Endodermal cell (in vitro differentiated cells): ENCODE measurements at regions not wholly inside any gene's neighbourhood (a gene's known extent, or its start where the extent isn't known, plus 50 kb on each side); places are given as distances from the start of the nearest gene placed in this dataset.
A peak's percentile ranks its signal among the peaks of the same experiment; 100 is the strongest.

ENCODE experiments used
- DNase-seq: peaks from one replicate; pipeline ENCODE4 v3.0.0-alpha.2; 2017
- H3K27ac ChIP-seq: 2 replicates; pipeline ENCODE4 v1.5.1; 2013; ENCODE audit warnings: mild to moderate bottlenecking, low read depth, low read length, moderate library complexity
- H3K27me3 ChIP-seq: 2 replicates; pipeline ENCODE4 v1.6.1; 2013; ENCODE audit warnings: mild to moderate bottlenecking, low read length, moderate library complexity; ENCODE audit not compliant: insufficient read depth, control insufficient read depth, poor library complexity, severe bottlenecking
- H3K36me3 ChIP-seq: 2 replicates; pipeline ENCODE4 v1.7.0; 2013; ENCODE audit warnings: mild to moderate bottlenecking, low read length, moderate library complexity; ENCODE audit not compliant: control insufficient read depth, insufficient read depth
- H3K4me1 ChIP-seq: one replicate; pipeline ENCODE4 v1.7.0; 2013; ENCODE audit warnings: low read length; ENCODE audit not compliant: control insufficient read depth, insufficient read depth
- H3K4me3 ChIP-seq: 2 replicates; pipeline ENCODE4 v1.5.1; 2013; ENCODE audit warnings: mild to moderate bottlenecking, low read length, moderate library complexity
- H3K9ac ChIP-seq: 2 replicates; pipeline ENCODE4 v1.6.1; 2013; ENCODE audit warnings: mild to moderate bottlenecking, low read length, moderate library complexity; ENCODE audit not compliant: poor library complexity, severe bottlenecking; ENCODE audit errors: extremely low read depth
- H3K9me3 ChIP-seq: 2 replicates; pipeline ENCODE4 v1.6.1; 2013; ENCODE audit warnings: mild to moderate bottlenecking, low read length, moderate library complexity; ENCODE audit not compliant: control insufficient read depth
- H3K27ac Mint-ChIP-seq: 2 replicates; pipeline ENCODE4 v1.8.0; 2020; ENCODE audit warnings: mixed read lengths
- H3K27me3 Mint-ChIP-seq: 2 replicates; pipeline ENCODE4 v1.8.0; 2021; ENCODE audit warnings: mild to moderate bottlenecking, mixed read lengths; ENCODE audit not compliant: insufficient read depth
- H3K36me3 Mint-ChIP-seq: 2 replicates; pipeline ENCODE4 v1.8.0; 2020; ENCODE audit warnings: low read depth, mixed read lengths
- H3K4me1 Mint-ChIP-seq: 2 replicates; pipeline ENCODE4 v1.8.0; 2020; ENCODE audit warnings: mixed read lengths
- H3K4me3 Mint-ChIP-seq: 2 replicates; pipeline ENCODE4 v1.8.0; 2020; ENCODE audit warnings: mild to moderate bottlenecking, moderate library complexity, mixed read lengths
- H3K9me3 Mint-ChIP-seq: 2 replicates; pipeline ENCODE4 v1.8.0; 2020; ENCODE audit warnings: mild to moderate bottlenecking, mixed read lengths
- CTCF ChIP-seq: fragments of 200-600 bp; sonication (generic); conservative IDR thresholded peaks from 2 replicates; pipeline ENCODE4 v1.5.0; 2021; ENCODE audit warnings: antibody characterized with exemption, mild to moderate bottlenecking
- WGBS, 2 experiments: methylation state at CpG; one replicate each; pipeline versions ENCODE4 v1.1.5 to v1.1.7; 2013; ENCODE audit warnings: missing lambda C conversion rate in 2 of 2, mixed read lengths in 1 of 2; ENCODE audit not compliant: insufficient coverage in 1 of 2, insufficient read length in 1 of 2; 5-methylcytosine and 5-hydroxymethylcytosine counted together

GRCh38 chr7:22008683-22009082 lies 63.0 kb upstream of the CDCA7L start:
- H3K27me3 ChIP-seq, result peaks cover 20% of the 10 kb centered on the region
- no peak overlapping the region for H3K4me3 Mint-ChIP-seq
- no peak overlapping the region for H3K27ac ChIP-seq
- no peak overlapping the region for H3K27ac Mint-ChIP-seq
- H3K4me1 ChIP-seq, result peaks cover 4% of the 10 kb centered on the region
- no peaks in the 10 kb centered on the region for H3K9me3 ChIP-seq
- no peaks in the 10 kb centered on the region for H3K9me3 Mint-ChIP-seq
- no peaks in the 10 kb centered on the region for H3K36me3 Mint-ChIP-seq
- no peak overlapping the region for H3K9ac ChIP-seq
- DNase-seq, result no peak
- H3K4me1 Mint-ChIP-seq, result peaks cover 15% of the 10 kb centered on the region
- WGBS, 2 experiments, result 88 to 92% methylated on average over 4 to 5 of the region's 5 CpGs
- TF ChIP-seq CTCF, result no peak
- H3K36me3 ChIP-seq, result no peaks in the 10 kb centered on the region
- no peak overlapping the region for H3K4me3 ChIP-seq
- H3K27me3 Mint-ChIP-seq, result peaks cover 18% of the 10 kb centered on the region

GRCh38 chr7:22008087-22008486 lies 62.4 kb upstream of the CDCA7L start:
- Histone ChIP-seq H3K9ac (no peak overlapping the region), H3K27ac (no peak overlapping the region), H3K4me1 (peaks cover 4% of the 10 kb centered on the region), H3K36me3 (no peaks in the 10 kb centered on the region), H3K9me3 (no peaks in the 10 kb centered on the region), H3K4me3 (no peak overlapping the region), H3K27me3 (peaks cover 24% of the 10 kb centered on the region)
- H3K4me1 Mint-ChIP-seq, result peaks cover 15% of the 10 kb centered on the region
- WGBS, 2 experiments, result 62 to 71% methylated on average over 5 of the region's 5 CpGs
- peaks cover 22% of the 10 kb centered on the region for H3K27me3 Mint-ChIP-seq
- TF ChIP-seq CTCF, result no peak
- H3K4me3 Mint-ChIP-seq, result no peak overlapping the region
- DNase-seq, result peak; percentile 49
- no peaks in the 10 kb centered on the region for H3K36me3 Mint-ChIP-seq
- H3K9me3 Mint-ChIP-seq, result no peaks in the 10 kb centered on the region
- no peak overlapping the region for H3K27ac Mint-ChIP-seq

GRCh38 chr7:22005151-22005550 lies 59.5 kb upstream of the CDCA7L start:
- no peak overlapping the region for H3K9ac ChIP-seq
- H3K4me1 ChIP-seq, result peaks cover 4% of the 10 kb centered on the region
- no peaks in the 10 kb centered on the region for H3K36me3 ChIP-seq
- H3K27ac ChIP-seq, result no peak overlapping the region
- H3K36me3 Mint-ChIP-seq, result no peaks in the 10 kb centered on the region
- H3K27me3 ChIP-seq, result peaks cover 40% of the 10 kb centered on the region
- peaks cover 18% of the 10 kb centered on the region for H3K4me1 Mint-ChIP-seq
- WGBS, 2 experiments, result 86 to 100% methylated on average over 1 of the region's 1 CpG
- H3K4me3 ChIP-seq, result no peak overlapping the region
- TF ChIP-seq CTCF, result no peak
- H3K4me3 Mint-ChIP-seq, result no peak overlapping the region
- no peak for DNase-seq
- H3K9me3 Mint-ChIP-seq, result no peaks in the 10 kb centered on the region
- H3K27me3 Mint-ChIP-seq, result peaks cover 36% of the 10 kb centered on the region
- H3K9me3 ChIP-seq, result no peaks in the 10 kb centered on the region
- no peak overlapping the region for H3K27ac Mint-ChIP-seq
